Psoas muscle (tissue), 7 donors: ENCODE measurements at regions not wholly inside any gene's neighbourhood (a gene's known extent, or its start where the extent isn't known, plus 50 kb on each side); places are given as distances from the start of the nearest gene placed in this dataset.

Experiments used
- ATAC-seq, 4 donors: fragments of 200-7000 bp; cut with Tn5 transposase; one replicate each; pipeline ENCODE4 v1.9.1; 2020; ENCODE audit warnings: moderate library complexity in 3 of 4, mild to moderate bottlenecking in 2 of 4
- DNase-seq, 2 donors: peaks; one replicate each; pipeline ENCODE4 v3.0.0-alpha.2; 2020
- H3K27ac ChIP-seq: fragments of 200-600 bp; one replicate; pipeline ENCODE4 v1.8.0; 2022
- H3K27me3 ChIP-seq, 3 donors: fragments of 200-600 bp in 1 of 3; one replicate each; pipeline versions ENCODE4 v1.6.1 to v1.8.0; 2013 to 2022; ENCODE audit warnings: low read length in 2 of 3, mild to moderate bottlenecking in 2 of 3, moderate library complexity in 1 of 3; ENCODE audit not compliant: insufficient read depth in 3 of 3
- H3K36me3 ChIP-seq, 2 donors: fragments of 200-600 bp in 1 of 2; one replicate each; pipeline versions ENCODE4 v1.6.1 to v1.8.0; 2013 to 2022; ENCODE audit warnings: low read depth in 1 of 2, mild to moderate bottlenecking in 1 of 2, moderate library complexity in 1 of 2; ENCODE audit not compliant: insufficient read depth in 1 of 2
- H3K4me1 ChIP-seq: fragments of 200-600 bp; one replicate; pipeline ENCODE4 v1.8.0; 2022
- H3K4me3 ChIP-seq: fragments of 200-600 bp; one replicate; pipeline ENCODE4 v1.8.0; 2022; ENCODE audit warnings: mild to moderate bottlenecking
- H3K9me3 ChIP-seq: fragments of 200-600 bp; one replicate; pipeline ENCODE4 v1.8.0; 2022
- CTCF ChIP-seq: fragments of 200-600 bp; IDR thresholded peaks from one replicate; pipeline ENCODE4 v1.8.0; 2022; ENCODE audit warnings: antibody characterized with exemption
- WGBS, 3 donors: extraction: QIAGEN DNeasy Blood & Tissue Kit; methylation state at CpG; one replicate each; pipeline versions ENCODE4 v1.1.6 to v1.1.7; 2013; 5-methylcytosine and 5-hydroxymethylcytosine counted together
- intact Hi-C, 2 donors: fragments of 100-400 bp; cut with DNase I; formaldehyde crosslinking; loops; one replicate each; pipeline versions ENCODE4 v1.11.0 to v1.14.2; 2022
- donor health status: healthy with polysubstance abuse.
- donor health status: DM: no; HTN: no; CAD: no; lungs with moderate emphysema.
- donor health status: Bipolar disorder and iron deficiency.
- donor health status: healthy.
- donor health status: DM: yes; HTN: yes; CAD: no.
- donor health status: DM: no; HTN: no; CAD: no.
- donor health status: DM: yes; HTN: yes; CAD: no.

DNA sequence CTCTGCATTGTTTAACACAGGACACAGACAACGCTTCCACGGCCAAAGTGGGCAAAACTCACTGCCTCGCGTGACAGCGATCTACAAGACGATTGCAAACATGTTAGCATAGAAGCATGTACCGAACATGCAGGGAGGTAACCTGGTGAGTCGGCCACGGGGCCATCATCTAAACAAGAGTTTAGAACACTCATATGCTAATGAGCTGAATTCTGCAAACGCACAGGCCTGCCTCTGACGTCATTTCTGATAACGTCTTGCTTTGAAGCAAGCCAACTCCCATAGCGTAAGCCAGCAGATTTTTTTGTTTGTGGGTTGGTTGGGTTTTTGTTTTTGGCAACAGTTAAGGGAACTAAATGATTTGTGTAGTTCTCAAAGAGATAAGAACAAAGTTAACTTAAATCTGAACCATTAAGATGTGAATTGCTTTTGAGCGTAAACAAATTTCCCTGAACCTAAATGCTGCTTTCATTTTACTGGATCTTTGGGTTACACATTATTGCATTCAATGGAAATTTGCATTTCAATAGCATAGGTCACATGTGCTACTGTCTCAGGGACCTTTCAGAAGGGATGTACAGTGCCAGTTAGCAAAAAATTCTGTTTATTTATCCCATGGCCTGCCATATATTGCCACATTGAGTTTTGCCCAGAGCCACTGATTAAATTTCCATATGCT, 184.5 kb upstream of the PDE10A start:
- H3K4me1 ChIP-seq, result no peaks in the 10 kb centered on the region
- 72 to 76% (median 72%) methylated on average over 14 of the region's 14 CpGs for WGBS, 3 donors
- no peaks in the 10 kb centered on the region for H3K9me3 ChIP-seq
- H3K36me3 ChIP-seq, result no peaks in the 10 kb centered on the region
- H3K27ac ChIP-seq, result no peak overlapping the region
- TF ChIP-seq CTCF, result no peak
- no peak for ATAC-seq
- no peak overlapping the region for H3K4me3 ChIP-seq
- DNase-seq, result no peak
- peaks cover 0 to 13% (median 6%) of the 10 kb centered on the region in 3 donors for H3K27me3 ChIP-seq
- intact Hi-C loops, result loop anchor here in 1 of 2 donors (5.0 kb wide), 1 partner anchor 405 kb away; no protein-coding TSS in a partner anchor

DNA sequence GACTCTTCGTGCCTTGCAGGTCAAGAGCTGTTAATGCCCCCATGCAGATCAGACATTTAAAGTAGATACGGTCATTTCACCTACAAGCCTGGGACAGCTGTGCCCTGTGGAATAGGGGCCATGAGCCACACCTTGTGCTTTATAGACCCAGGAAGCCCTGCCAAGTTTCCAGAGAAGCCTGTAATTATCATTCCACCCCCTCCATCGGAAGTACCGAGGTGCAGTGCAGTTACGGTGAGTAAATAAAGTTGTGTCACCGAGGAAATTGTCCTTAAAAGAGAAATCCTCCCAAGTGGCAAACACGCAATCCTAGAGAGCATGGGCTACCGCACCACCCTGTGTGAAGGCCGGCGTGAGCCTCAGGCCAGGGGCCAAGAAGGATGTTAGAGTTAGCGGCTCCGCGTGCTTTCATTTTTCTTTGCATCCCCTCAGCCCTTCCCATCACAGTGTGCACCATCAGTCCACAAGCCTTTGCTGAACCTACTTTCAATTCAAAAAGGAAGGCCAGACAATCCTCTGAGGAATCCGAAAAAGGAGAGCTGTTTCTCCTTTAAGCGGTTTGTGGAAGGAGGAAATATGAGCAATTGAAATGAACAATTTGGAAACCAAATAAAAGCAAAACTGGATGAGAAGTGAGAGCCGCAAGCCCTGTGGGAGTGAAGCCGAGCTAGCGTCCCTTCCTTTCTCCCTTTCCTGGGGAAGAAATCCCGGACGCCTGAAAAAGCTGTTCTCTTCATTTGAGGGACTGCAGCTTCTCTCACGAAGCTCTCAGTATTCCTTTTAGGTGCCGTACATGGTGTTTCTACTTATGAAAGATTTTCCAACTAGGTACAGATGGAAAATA, 183.3 kb upstream of the PDE10A start:
- Histone ChIP-seq H3K9me3 (no peaks in the 10 kb centered on the region), H3K27me3 (peaks cover 0 to 13% (median 5%) of the 10 kb centered on the region in 3 donors), H3K4me1 (no peaks in the 10 kb centered on the region), H3K36me3 (no peaks in the 10 kb centered on the region), H3K4me3 (peak overlapping the region; percentile 49), H3K27ac (no peak overlapping the region)
- TF ChIP-seq CTCF, result no peak
- WGBS, 3 donors, result 38 to 44% (median 43%) methylated on average over 22 of the region's 22 CpGs
- intact Hi-C loops, result loop anchor here in 1 of 2 donors (5.0 kb wide), 1 partner anchor 404 kb away; no protein-coding TSS in a partner anchor
- DNase-seq (no peak), ATAC-seq (no peak)

DNA sequence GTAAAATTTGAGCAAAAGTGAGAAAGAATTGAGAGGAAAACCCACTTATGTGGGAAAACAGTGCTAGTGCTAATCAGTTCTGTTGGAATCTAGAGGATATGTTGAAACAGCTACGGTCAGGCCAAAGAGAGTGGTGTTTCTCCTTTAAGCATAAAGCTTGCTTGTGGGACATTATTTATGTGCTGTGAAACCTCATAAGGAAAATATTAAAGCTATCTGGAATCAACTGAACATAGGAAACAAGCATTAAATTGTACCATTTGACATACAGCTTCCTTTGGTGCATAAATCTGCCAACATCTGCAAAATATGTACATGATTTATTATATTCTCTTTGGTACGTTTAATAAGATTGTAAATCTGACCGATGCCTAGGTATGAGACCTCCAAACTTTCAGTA, 182.5 kb upstream of the PDE10A start:
- Histone ChIP-seq H3K4me1 (no peaks in the 10 kb centered on the region), H3K27me3 (peaks cover 0 to 13% (median 5%) of the 10 kb centered on the region in 3 donors), H3K9me3 (no peaks in the 10 kb centered on the region), H3K36me3 (no peaks in the 10 kb centered on the region), H3K4me3 (no peak overlapping the region), H3K27ac (no peak overlapping the region)
- TF ChIP-seq CTCF, result no peak
- ATAC-seq (no peak), DNase-seq (no peak)
- intact Hi-C loops, result loop anchor here in 1 of 2 donors (5.0 kb wide), 1 partner anchor 403 kb away; no protein-coding TSS in a partner anchor
- WGBS, 3 donors, result 65 to 67% (median 65%) methylated on average over 3 of the region's 3 CpGs

- WGBS, 3 donors, result 80 to 85% (median 81%) methylated on average over 4 of the region's 4 CpGs
- Histone ChIP-seq H3K4me3 (no peak overlapping the region), H3K27ac (no peak overlapping the region), H3K9me3 (no peaks in the 10 kb centered on the region), H3K36me3 (no peaks in the 10 kb centered on the region), H3K4me1 (no peaks in the 10 kb centered on the region), H3K27me3 (peaks cover 0 to 9% (median 2%) of the 10 kb centered on the region in 3 donors)
- no peak for ATAC-seq
- intact Hi-C loops, result loop anchor here in 1 of 2 donors (5.0 kb wide), 1 partner anchor 403 kb away; no protein-coding TSS in a partner anchor
- no peak for TF ChIP-seq CTCF
- no peak for DNase-seq
Observed at GRCh38 chr6:165844801-165845364, 181.8 kb upstream of the PDE10A start.
